ENCODE measurements at regions not wholly inside any gene's neighbourhood (a gene's known extent, or its start where the extent isn't known, plus 50 kb on each side); places are given as distances from the start of the nearest gene placed in this dataset.
"Not testable (repeated sequence)": the region's sequence is repeated elsewhere in the genome, so short reads cannot be mapped to it uniquely, and the experiment has no call there.

DNA sequence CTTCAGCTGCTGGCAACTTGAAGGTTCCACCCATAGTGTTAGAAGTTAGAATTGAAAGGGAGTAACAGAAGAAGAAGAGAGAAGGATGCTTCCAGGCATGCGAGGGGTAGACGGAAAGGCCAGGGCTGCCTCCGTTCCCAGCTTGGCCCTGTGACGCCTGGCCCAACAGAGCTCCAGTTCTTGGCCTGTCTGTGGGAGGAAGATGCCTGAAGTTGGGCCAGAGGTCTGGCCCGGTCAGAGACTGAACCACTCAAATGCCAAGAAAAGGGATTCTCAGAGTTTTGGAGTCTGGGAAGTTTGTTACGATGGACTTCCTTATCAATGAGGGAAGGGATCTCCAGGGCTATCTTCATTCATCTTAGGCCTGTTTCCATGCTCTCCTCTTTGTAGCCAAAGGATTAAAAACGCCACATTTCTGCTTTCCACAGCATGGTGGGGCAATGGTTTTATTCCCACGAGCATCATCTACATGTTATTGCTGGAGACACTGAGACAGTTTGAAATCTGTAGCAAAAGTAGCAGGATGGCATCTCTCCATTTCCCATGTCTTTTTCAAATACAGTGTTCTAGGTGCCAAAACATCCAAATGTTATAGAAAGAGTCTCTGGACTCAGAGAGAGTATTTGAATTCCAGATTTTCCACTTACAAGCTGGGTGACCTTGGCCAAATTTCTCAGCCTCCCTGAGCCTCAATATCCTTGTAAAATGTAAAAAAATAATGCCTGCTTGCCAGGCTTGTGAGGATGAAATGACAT, 65.4 kb upstream of the ANKRD55 start:
- intact Hi-C loops (cut with DNase I) = no loop called here
- Histone ChIP-seq H3K9me3 (no peaks in the 10 kb centered on the region), H3K4me3 (no peak overlapping the region), H3K27me3 (no peaks in the 10 kb centered on the region), H3K27ac (no peak overlapping the region), H3K36me3 (no peaks in the 10 kb centered on the region), H3K4me1 (no peaks in the 10 kb centered on the region)
- ATAC-seq (no peak), DNase-seq (no peak)
- TF ChIP-seq, protein P1, sequence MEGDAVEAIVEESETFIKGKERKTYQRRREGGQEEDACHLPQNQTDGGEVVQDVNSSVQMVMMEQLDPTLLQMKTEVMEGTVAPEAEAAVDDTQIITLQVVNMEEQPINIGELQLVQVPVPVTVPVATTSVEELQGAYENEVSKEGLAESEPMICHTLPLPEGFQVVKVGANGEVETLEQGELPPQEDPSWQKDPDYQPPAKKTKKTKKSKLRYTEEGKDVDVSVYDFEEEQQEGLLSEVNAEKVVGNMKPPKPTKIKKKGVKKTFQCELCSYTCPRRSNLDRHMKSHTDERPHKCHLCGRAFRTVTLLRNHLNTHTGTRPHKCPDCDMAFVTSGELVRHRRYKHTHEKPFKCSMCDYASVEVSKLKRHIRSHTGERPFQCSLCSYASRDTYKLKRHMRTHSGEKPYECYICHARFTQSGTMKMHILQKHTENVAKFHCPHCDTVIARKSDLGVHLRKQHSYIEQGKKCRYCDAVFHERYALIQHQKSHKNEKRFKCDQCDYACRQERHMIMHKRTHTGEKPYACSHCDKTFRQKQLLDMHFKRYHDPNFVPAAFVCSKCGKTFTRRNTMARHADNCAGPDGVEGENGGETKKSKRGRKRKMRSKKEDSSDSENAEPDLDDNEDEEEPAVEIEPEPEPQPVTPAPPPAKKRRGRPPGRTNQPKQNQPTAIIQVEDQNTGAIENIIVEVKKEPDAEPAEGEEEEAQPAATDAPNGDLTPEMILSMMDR (IDR thresholded peaks at IDR 0.05) = no peak

DNA sequence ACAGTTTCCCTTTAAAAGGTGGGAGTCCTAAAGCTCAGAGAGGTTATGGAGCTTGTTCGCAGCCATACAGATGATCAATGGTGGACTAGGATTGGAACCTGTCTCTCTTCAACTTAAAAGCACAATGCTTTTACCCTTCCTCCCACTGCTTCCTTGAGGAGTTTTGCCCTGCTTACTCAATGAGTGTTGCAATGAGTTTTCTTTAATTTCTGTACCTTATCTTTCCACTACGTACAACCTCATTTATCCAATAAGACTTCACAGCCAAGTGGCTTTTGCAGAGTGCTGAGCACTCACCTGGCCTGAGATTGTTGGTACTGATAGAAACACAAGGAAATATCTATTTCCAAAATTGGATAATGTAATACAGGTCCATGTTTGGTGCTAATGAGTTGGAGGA, 64.7 kb upstream of the ANKRD55 start:
- no peak overlapping the region for H3K27ac ChIP-seq
- no peak for ATAC-seq
- DNase-seq = no peak
- H3K36me3 ChIP-seq = no peaks in the 10 kb centered on the region
- no peaks in the 10 kb centered on the region for H3K27me3 ChIP-seq
- H3K9me3 ChIP-seq = no peaks in the 10 kb centered on the region
- intact Hi-C loops (cut with DNase I) = no loop called here
- no peak overlapping the region for H3K4me3 ChIP-seq
- H3K4me1 ChIP-seq = no peaks in the 10 kb centered on the region
- TF ChIP-seq, protein P1 (IDR thresholded peaks at IDR 0.05) = no peak

GRCh38 chr5:56295311-56295710, 62.2 kb upstream of the ANKRD55 start:
- H3K36me3 ChIP-seq; H3K9me3 ChIP-seq; DNase-seq; H3K27me3 ChIP-seq; H3K4me3 ChIP-seq; intact Hi-C loops (cut with DNase I); H3K4me1 ChIP-seq; ATAC-seq; H3K27ac ChIP-seq: not testable (repeated sequence)

- TF ChIP-seq, protein P1 (IDR thresholded peaks at IDR 0.05) = no peak
- Histone ChIP-seq H3K4me1 (no peaks in the 10 kb centered on the region), H3K4me3 (no peak overlapping the region), H3K9me3 (no peaks in the 10 kb centered on the region), H3K36me3 (no peaks in the 10 kb centered on the region), H3K27me3 (no peaks in the 10 kb centered on the region), H3K27ac (no peak overlapping the region)
- ATAC-seq = no peak
- no peak for DNase-seq
- intact Hi-C loops (cut with DNase I) = no loop called here
Observed at GRCh38 chr5:56294354-56294753, 61.2 kb upstream of the ANKRD55 start.

GRCh38 chr5:56292874-56293273, 59.7 kb upstream of the ANKRD55 start:
- H3K9me3 ChIP-seq; ATAC-seq; H3K36me3 ChIP-seq; intact Hi-C loops (cut with DNase I); H3K4me1 ChIP-seq; H3K27ac ChIP-seq; H3K4me3 ChIP-seq; H3K27me3 ChIP-seq; DNase-seq: not testable (repeated sequence)

- no peaks in the 10 kb centered on the region for H3K27me3 ChIP-seq
- TF ChIP-seq, protein P1 (IDR thresholded peaks at IDR 0.05) = no peak
- intact Hi-C loops (cut with DNase I) = no loop called here
- no peaks in the 10 kb centered on the region for H3K36me3 ChIP-seq
- no peak overlapping the region for H3K4me3 ChIP-seq
- DNase-seq (no peak), ATAC-seq (no peak)
- H3K4me1 ChIP-seq = no peaks in the 10 kb centered on the region
- no peak overlapping the region for H3K27ac ChIP-seq
- H3K9me3 ChIP-seq = no peaks in the 10 kb centered on the region
Observed at GRCh38 chr5:56291661-56292374, 58.7 kb upstream of the ANKRD55 start.

Data from left lung (tissue), 4 donors.